ENCODE measurements at regions not wholly inside any gene's neighbourhood (a gene's known extent, or its start where the extent isn't known, plus 50 kb on each side); places are given as distances from the start of the nearest gene placed in this dataset.

DNA sequence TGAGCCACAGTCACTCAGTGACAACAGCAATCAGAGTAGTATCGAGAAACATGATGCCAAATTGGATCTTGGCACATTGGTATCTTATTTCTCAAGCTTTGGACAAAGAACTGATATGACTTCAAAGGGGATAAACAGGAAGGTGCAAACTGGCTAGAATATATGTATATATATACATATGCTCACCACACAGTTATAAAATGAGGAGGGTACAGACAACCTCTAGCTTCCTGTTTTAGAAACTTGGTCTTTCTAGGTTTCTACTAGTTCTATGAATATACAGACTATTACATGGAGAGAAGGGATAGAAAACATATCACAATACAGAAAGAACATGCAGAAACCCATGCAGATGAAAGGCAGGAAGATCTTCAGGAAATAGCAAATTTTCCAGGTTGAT lies 292.1 kb upstream of the SNX7 start:
- TF ChIP-seq, protein P1, sequence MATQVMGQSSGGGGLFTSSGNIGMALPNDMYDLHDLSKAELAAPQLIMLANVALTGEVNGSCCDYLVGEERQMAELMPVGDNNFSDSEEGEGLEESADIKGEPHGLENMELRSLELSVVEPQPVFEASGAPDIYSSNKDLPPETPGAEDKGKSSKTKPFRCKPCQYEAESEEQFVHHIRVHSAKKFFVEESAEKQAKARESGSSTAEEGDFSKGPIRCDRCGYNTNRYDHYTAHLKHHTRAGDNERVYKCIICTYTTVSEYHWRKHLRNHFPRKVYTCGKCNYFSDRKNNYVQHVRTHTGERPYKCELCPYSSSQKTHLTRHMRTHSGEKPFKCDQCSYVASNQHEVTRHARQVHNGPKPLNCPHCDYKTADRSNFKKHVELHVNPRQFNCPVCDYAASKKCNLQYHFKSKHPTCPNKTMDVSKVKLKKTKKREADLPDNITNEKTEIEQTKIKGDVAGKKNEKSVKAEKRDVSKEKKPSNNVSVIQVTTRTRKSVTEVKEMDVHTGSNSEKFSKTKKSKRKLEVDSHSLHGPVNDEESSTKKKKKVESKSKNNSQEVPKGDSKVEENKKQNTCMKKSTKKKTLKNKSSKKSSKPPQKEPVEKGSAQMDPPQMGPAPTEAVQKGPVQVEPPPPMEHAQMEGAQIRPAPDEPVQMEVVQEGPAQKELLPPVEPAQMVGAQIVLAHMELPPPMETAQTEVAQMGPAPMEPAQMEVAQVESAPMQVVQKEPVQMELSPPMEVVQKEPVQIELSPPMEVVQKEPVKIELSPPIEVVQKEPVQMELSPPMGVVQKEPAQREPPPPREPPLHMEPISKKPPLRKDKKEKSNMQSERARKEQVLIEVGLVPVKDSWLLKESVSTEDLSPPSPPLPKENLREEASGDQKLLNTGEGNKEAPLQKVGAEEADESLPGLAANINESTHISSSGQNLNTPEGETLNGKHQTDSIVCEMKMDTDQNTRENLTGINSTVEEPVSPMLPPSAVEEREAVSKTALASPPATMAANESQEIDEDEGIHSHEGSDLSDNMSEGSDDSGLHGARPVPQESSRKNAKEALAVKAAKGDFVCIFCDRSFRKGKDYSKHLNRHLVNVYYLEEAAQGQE (IDR thresholded peaks at IDR 0.05; ENCODE audit: low read depth) = no peak
- no peak for TF ChIP-seq CREB1 (IDR thresholded peaks at IDR 0.05; ENCODE audit: low read depth)
- TF ChIP-seq ZBTB7A (IDR thresholded peaks at IDR 0.05; ENCODE audit: low read depth) = no peak
- TF ChIP-seq, protein P2, sequence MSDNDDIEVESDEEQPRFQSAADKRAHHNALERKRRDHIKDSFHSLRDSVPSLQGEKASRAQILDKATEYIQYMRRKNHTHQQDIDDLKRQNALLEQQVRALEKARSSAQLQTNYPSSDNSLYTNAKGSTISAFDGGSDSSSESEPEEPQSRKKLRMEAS (IDR thresholded peaks at IDR 0.05) = no peak
- TF ChIP-seq YY1 (IDR thresholded peaks at IDR 0.05; ENCODE audit: low read depth) = no peak

All from Ishikawa (cell line).